HepG2 (cell line): ENCODE measurements at regions not wholly inside any gene's neighbourhood (a gene's known extent, or its start where the extent isn't known, plus 50 kb on each side); places are given as distances from the start of the nearest gene placed in this dataset.

Experiments used
- BCL6 ChIP-seq: IDR thresholded peaks from 2 replicates; pipeline ENCODE4 v1.6.1; 2016; ENCODE audit warnings: missing genetic modification reagents, missing compliant biosample characterization
- CBX5 ChIP-seq: sonication (generic); formaldehyde crosslinking; IDR thresholded peaks from 2 replicates; pipeline ENCODE4 v1.4.0; 2020; ENCODE audit warnings: missing genetic modification reagents, borderline replicate concordance
- CSRNP2 ChIP-seq: sonication (generic); formaldehyde crosslinking; conservative IDR thresholded peaks from 2 replicates; pipeline ENCODE4 v1.8.0; 2022; ENCODE audit warnings: low read depth, missing genetic modification reagents
- ERF ChIP-seq: IDR thresholded peaks from 2 replicates; pipeline ENCODE4 v1.6.1; 2018; ENCODE audit warnings: missing biosample characterization, missing genetic modification reagents
- HOXA7 ChIP-seq: sonication (generic); formaldehyde crosslinking; IDR thresholded peaks from 2 replicates; pipeline ENCODE4 v1.8.1; 2022; ENCODE audit warnings: mild to moderate bottlenecking, missing genetic modification reagents, moderate library complexity
- KLF16 ChIP-seq, 2 experiments: sonication (generic) in 1 of 2; formaldehyde crosslinking in 1 of 2; IDR thresholded peaks; 2 replicates each; pipeline versions ENCODE4 v1.6.1 to v1.8.0; 2016 to 2023; ENCODE audit warnings: missing genetic modification reagents in 2 of 2, missing compliant biosample characterization in 1 of 2
- MTA1 ChIP-seq: sonication (generic); formaldehyde crosslinking; IDR thresholded peaks from 2 replicates; pipeline ENCODE4 v1.4.0; 2020; ENCODE audit warnings: missing genetic modification reagents, mild to moderate bottlenecking, borderline replicate concordance
- NR2F1 ChIP-seq, 2 experiments: fragments of 450-650 bp in 1 of 2; formaldehyde crosslinking in 1 of 2; IDR thresholded peaks; 2 replicates each; pipeline versions ENCODE4 v1.5.0 to v1.6.1; 2016 to 2020; ENCODE audit warnings: mild to moderate bottlenecking in 1 of 2, missing compliant biosample characterization in 1 of 2, missing genetic modification reagents in 1 of 2, moderate library complexity in 1 of 2
- PAF1 ChIP-seq: IDR thresholded peaks from 2 replicates; pipeline ENCODE4 v1.6.1; 2016; ENCODE audit warnings: missing genetic modification reagents, missing compliant biosample characterization
- RARA ChIP-seq: IDR thresholded peaks from 2 replicates; pipeline ENCODE4 v1.6.1; 2016; ENCODE audit warnings: missing genetic modification reagents, missing compliant biosample characterization
- TEAD2 ChIP-seq: sonication (generic); formaldehyde crosslinking; IDR thresholded peaks from 2 replicates; pipeline ENCODE4 v1.9.0; 2021; ENCODE audit warnings: missing genetic modification reagents
- ZMYM4 ChIP-seq: sonication (generic); formaldehyde crosslinking; IDR thresholded peaks from 2 replicates; pipeline ENCODE4 v1.8.1; 2023; ENCODE audit warnings: mild to moderate bottlenecking, missing genetic modification reagents
- ZNF652 ChIP-seq: IDR thresholded peaks from 2 replicates; pipeline ENCODE4 v1.6.1; 2016; ENCODE audit warnings: low read depth, borderline replicate concordance
- ZSCAN21 ChIP-seq: sonication (generic); formaldehyde crosslinking; IDR thresholded peaks from 2 replicates; pipeline ENCODE4 v1.8.0; 2022; ENCODE audit warnings: mild to moderate bottlenecking, missing genetic modification reagents, moderate library complexity, borderline replicate concordance
- TF ChIP-seq, protein P1 (sequence below): sonication (generic); formaldehyde crosslinking; conservative IDR thresholded peaks from 2 replicates; pipeline ENCODE4 v1.4.0; 2020; ENCODE audit warnings: mild to moderate bottlenecking, missing genetic modification reagents, moderate library complexity
- TF ChIP-seq, protein P2 (sequence below): sonication (generic); formaldehyde crosslinking; IDR thresholded peaks from 2 replicates; pipeline ENCODE4 v1.4.0; 2020; ENCODE audit warnings: missing genetic modification reagents, mild to moderate bottlenecking, borderline replicate concordance
- TF ChIP-seq, protein P3 (sequence below): sonication (generic); formaldehyde crosslinking; IDR thresholded peaks from 2 replicates; pipeline ENCODE4 v1.5.1; 2020; ENCODE audit warnings: missing genetic modification reagents, mild to moderate bottlenecking, borderline replicate concordance

- TF ChIP-seq ZMYM4 (0 out of 2 replicates have a peak, but pooled peaks have one; percentile 22), ZSCAN21 (CRISPR knock-in tag) (no peak), TEAD2 (CRISPR knock-in tag) (no peak), ERF (CRISPR knock-in tag) (0 out of 2 replicates have a peak, but pooled peaks have one; percentile 33), HOXA7 (CRISPR knock-in tag) (no peak), ZNF652 (CRISPR knock-in tag) (peak; percentile 39; the same call in 1 of the 2 replicates), CBX5 (0 out of 2 replicates have a peak, but pooled peaks have one; percentile 44), KLF16 (CRISPR knock-in tag; IDR thresholded peaks at IDR 0.05) (peak in 1 of 2 experiments; percentile 54; a peak in 1 of 4 replicates), RARA (CRISPR knock-in tag) (no peak), PAF1 (CRISPR knock-in tag) (no peak), BCL6 (CRISPR knock-in tag) (peak; percentile 44; the same call in 1 of the 2 replicates), NR2F1 (CRISPR knock-in tag; IDR thresholded peaks at IDR 0.05) (no peak), MTA1 (CRISPR knock-in tag) (no peak), CSRNP2 (CRISPR knock-in tag) (no peak)
- TF ChIP-seq, protein P1, sequence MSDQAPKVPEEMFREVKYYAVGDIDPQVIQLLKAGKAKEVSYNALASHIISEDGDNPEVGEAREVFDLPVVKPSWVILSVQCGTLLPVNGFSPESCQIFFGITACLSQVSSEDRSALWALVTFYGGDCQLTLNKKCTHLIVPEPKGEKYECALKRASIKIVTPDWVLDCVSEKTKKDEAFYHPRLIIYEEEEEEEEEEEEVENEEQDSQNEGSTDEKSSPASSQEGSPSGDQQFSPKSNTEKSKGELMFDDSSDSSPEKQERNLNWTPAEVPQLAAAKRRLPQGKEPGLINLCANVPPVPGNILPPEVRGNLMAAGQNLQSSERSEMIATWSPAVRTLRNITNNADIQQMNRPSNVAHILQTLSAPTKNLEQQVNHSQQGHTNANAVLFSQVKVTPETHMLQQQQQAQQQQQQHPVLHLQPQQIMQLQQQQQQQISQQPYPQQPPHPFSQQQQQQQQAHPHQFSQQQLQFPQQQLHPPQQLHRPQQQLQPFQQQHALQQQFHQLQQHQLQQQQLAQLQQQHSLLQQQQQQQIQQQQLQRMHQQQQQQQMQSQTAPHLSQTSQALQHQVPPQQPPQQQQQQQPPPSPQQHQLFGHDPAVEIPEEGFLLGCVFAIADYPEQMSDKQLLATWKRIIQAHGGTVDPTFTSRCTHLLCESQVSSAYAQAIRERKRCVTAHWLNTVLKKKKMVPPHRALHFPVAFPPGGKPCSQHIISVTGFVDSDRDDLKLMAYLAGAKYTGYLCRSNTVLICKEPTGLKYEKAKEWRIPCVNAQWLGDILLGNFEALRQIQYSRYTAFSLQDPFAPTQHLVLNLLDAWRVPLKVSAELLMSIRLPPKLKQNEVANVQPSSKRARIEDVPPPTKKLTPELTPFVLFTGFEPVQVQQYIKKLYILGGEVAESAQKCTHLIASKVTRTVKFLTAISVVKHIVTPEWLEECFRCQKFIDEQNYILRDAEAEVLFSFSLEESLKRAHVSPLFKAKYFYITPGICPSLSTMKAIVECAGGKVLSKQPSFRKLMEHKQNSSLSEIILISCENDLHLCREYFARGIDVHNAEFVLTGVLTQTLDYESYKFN, result 0 out of 2 replicates have a peak, but pooled peaks have one; percentile 23
- TF ChIP-seq, protein P2, sequence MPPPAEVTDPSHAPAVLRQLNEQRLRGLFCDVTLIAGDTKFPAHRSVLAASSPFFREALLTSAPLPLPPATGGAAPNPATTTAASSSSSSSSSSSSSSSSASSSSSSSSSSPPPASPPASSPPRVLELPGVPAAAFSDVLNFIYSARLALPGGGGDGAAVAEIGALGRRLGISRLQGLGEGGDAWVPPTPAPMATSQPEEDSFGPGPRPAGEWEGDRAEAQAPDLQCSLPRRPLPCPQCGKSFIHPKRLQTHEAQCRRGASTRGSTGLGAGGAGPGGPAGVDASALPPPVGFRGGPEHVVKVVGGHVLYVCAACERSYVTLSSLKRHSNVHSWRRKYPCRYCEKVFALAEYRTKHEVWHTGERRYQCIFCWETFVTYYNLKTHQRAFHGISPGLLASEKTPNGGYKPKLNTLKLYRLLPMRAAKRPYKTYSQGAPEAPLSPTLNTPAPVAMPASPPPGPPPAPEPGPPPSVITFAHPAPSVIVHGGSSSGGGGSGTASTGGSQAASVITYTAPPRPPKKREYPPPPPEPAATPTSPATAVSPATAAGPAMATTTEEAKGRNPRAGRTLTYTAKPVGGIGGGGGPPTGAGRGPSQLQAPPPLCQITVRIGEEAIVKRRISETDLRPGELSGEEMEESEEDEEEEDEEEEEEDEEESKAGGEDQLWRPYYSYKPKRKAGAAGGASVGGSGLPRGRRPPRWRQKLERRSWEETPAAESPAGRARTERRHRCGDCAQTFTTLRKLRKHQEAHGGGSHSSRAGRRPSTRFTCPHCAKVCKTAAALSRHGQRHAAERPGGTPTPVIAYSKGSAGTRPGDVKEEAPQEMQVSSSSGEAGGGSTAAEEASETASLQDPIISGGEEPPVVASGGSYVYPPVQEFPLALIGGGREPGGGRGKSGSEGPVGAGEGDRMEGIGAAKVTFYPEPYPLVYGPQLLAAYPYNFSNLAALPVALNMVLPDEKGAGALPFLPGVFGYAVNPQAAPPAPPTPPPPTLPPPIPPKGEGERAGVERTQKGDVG (CRISPR knock-in tag), result no peak
- TF ChIP-seq, protein P3, sequence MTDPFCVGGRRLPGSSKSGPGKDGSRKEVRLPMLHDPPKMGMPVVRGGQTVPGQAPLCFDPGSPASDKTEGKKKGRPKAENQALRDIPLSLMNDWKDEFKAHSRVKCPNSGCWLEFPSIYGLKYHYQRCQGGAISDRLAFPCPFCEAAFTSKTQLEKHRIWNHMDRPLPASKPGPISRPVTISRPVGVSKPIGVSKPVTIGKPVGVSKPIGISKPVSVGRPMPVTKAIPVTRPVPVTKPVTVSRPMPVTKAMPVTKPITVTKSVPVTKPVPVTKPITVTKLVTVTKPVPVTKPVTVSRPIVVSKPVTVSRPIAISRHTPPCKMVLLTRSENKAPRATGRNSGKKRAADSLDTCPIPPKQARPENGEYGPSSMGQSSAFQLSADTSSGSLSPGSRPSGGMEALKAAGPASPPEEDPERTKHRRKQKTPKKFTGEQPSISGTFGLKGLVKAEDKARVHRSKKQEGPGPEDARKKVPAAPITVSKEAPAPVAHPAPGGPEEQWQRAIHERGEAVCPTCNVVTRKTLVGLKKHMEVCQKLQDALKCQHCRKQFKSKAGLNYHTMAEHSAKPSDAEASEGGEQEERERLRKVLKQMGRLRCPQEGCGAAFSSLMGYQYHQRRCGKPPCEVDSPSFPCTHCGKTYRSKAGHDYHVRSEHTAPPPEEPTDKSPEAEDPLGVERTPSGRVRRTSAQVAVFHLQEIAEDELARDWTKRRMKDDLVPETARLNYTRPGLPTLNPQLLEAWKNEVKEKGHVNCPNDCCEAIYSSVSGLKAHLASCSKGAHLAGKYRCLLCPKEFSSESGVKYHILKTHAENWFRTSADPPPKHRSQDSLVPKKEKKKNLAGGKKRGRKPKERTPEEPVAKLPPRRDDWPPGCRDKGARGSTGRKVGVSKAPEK (CRISPR knock-in tag), result peak; percentile 24; the same call in 1 of the 2 replicates
These were observed 65.8 kb upstream of the ARMC2 start (continued) for GRCh38 chr6:108782179-108783041.
